Activated gamma-delta T cell (primary cell): ENCODE measurements at regions not wholly inside any gene's neighbourhood (a gene's known extent, or its start where the extent isn't known, plus 50 kb on each side); places are given as distances from the start of the nearest gene placed in this dataset.
"Not testable (repeated sequence)": the region's sequence is repeated elsewhere in the genome, so short reads cannot be mapped to it uniquely, and the experiment has no call there.

Source experiments
- DNase-seq: peaks from one replicate; lab custom pipeline; 2025; lab: John Stamatoyannopoulos, UW

DNA sequence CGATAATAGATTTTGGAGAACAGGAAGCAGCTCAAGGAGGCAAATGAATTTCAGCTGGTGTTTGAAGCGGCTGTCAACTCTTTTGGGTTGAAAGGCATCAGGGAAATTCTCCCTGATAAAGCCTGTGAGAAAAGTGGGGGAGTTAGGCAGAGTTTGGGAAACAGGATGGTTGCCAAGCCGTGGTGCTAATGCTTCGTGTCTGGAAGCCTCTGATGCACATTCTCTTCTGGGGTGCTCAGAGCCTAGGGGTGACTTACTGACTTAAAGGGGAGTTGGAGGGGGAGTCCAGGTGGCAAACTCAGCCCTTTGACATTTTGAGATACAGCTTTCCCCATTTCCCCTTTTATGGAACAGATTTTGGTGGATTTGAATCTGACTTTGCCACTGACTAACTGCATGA, 202.5 kb upstream of the CLINT1 start:
- DNase-seq: no peak

DNA sequence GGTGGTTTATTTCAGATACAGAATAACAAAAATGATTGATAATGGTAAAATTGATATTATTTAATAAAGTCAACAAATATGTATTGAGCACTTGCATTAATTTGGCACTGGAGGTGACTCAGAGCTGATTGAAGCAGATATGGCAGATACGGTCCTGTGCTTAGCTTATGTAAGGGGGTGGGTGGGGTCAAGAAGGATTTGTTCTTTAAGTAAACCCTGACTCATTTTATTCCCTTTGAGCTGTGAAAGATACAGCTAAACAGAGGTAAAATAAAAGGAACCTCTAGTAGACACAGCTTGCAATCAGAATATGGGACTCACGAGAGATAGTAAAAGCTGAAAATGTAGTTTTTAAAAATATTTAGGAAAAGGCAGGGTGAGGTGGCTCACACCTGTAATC, 201.3 kb upstream of the CLINT1 start:
- DNase-seq: no peak

GRCh38 chr5:158058208-158059120, 199.5 kb upstream of the CLINT1 start:
- DNase-seq: no peak

- no peak for DNase-seq
Observed at GRCh38 chr5:158056130-158056825, 197.3 kb upstream of the CLINT1 start.

DNA sequence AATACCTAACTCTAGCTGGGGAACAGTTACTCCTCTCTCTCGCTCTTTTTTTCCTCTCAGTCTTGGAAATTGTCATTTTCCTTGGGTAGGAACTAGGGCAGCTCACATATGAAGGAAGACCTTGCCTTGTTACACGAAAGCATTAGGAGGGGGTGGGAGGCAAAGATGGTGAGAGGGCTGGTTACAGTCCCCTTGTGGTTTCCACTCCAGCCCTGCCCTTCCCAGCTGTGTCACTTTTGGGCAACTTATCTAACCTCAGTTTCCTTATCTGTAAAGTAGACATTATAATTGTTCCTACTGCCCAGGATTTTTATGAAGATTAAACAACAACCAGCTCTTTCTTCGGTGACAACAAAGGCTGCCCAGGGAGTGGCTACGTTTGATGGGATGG, 196.2 kb upstream of the CLINT1 start:
- no peak for DNase-seq

- no peak for DNase-seq
Observed at GRCh38 chr5:158054223-158055110, 195.5 kb upstream of the CLINT1 start.

DNA sequence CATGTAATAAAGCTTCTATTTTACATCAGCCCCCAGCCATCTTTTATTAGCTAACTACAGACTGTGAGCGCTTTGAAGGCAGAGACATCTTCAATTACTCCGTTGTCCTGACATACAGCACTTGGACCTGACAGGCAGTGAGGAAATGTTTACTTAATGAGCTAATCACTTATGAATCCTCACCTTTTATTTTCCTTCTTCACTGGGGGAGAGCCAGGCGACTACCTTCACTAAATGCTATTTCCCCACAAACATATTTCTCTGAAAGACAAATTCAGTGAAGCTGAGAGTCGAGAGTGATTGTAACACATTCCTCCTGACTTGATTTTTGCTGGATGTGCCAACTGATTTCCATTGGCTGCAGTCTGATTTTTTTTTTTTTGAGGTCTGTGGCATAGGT, 192.1 kb upstream of the CLINT1 start:
- DNase-seq: no peak

DNA sequence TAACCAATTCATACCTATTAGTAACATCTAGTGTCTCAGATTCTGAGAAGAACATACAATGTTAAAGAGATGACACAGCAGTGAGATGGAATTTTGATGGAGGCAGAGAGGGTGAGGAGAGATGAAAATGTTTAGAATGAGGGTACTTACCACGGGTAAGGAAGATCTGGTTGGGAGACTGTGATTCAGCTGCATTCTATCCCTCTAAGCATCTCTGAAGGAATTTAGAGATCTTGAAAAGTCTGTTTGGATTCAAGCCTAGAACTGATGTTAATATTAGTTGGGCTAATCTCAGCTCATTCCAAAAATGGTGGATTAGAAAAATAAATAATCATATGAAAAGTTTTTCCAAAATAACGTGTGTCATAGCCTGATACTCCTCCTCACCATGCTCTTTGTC, 191.5 kb upstream of the CLINT1 start:
- no peak for DNase-seq

GRCh38 chr5:158049459-158049858, 190.5 kb upstream of the CLINT1 start:
- no peak for DNase-seq

GRCh38 chr5:158045696-158046095, 186.8 kb upstream of the CLINT1 start:
- no peak for DNase-seq

GRCh38 chr5:158039911-158040347, 181.0 kb upstream of the CLINT1 start:
- no peak for DNase-seq

- no peak for DNase-seq
Observed at GRCh38 chr5:158039441-158039840, 180.5 kb upstream of the CLINT1 start.

DNA sequence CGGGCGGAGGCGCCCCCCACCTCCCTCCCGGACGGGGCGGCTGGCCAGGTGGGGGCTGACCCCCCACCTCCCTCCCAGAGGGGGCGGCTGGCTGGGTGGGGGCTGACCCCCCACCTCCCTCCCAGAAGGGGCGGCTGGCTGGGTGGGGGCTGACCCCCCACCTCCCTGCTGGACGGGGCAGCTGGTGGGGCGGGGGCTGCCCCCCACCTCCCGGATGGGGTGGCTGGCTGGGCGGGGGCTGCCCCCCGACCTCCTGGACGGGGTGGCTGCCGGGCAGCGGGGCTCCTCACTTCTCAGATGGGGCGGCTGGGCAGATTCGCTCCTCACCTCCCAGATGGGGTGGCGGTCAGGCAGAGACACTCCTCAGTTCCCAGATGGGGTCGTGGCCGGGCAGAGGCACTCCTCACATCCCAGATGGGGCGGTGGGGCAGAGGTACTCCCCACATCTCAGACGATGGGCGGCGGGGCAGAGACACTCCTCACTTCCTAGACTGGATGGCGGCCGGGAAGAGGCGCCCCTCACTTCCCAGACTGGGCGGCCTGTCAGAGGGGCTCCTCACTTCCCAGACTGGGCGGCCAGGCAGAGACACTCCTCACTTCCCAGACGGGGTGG, 178.1 kb upstream of the CLINT1 start:
- DNase-seq: peak; percentile 5

DNA sequence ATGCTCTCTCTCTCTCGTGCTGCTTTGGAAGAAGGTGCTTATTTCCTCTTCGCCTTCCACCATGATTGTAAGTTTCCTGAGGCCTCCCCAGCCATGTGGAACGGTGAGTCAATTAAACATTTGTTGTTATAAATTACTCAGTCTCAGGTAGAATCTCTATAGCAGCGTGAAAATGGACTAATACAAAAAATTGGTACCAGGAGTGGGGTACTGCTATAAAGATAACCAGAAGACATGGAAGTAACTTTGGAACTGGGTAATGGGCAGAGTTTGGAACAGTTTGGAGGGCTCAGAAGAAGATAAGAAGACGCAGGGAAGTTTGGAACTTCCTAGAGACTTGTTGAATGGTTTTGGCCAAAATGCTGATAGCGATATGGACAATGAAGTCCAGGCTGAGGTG, 175.6 kb upstream of the CLINT1 start:
- DNase-seq: not testable (repeated sequence)

DNA sequence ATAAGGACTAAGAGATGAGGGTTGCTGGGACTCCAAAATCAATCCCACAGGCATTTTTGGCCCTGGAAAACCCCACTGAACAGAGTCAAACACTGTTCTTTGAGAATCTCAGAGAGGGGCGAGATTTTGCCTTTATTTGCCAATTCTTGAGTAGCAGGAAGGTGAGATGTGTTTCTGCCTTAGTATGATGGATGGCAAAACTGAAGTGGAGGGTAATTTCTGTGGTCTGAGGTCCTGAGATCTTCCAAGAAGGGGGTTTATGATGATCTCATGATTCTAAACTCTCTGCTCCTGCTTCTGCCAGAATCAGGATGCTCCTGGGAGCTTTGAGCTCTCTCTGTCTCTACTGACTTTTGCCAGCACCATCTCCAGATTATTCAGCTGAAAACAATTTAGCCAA, 174.8 kb upstream of the CLINT1 start:
- DNase-seq: no peak

DNA sequence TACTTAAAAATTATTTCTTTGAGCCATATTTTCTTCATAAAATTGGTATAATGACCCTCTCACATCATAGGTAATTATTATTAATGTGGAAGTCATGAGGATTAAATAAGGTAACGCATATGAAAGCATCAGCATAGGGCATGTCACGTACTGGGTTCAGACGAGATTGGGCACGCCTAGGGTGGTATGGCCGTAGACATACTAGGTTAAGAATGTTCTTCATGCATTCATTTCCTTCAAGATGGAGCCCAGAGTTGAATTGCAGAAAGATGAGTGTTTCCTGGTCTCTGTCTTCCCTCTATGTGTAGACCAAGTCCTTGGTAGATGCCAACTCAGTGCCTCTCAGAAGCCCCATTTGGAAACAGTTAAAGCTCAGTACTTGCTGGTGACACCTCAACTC, 174.1 kb upstream of the CLINT1 start:
- DNase-seq: no peak

- DNase-seq: no peak
Observed at GRCh38 chr5:158032246-158032645, 173.3 kb upstream of the CLINT1 start.

DNA sequence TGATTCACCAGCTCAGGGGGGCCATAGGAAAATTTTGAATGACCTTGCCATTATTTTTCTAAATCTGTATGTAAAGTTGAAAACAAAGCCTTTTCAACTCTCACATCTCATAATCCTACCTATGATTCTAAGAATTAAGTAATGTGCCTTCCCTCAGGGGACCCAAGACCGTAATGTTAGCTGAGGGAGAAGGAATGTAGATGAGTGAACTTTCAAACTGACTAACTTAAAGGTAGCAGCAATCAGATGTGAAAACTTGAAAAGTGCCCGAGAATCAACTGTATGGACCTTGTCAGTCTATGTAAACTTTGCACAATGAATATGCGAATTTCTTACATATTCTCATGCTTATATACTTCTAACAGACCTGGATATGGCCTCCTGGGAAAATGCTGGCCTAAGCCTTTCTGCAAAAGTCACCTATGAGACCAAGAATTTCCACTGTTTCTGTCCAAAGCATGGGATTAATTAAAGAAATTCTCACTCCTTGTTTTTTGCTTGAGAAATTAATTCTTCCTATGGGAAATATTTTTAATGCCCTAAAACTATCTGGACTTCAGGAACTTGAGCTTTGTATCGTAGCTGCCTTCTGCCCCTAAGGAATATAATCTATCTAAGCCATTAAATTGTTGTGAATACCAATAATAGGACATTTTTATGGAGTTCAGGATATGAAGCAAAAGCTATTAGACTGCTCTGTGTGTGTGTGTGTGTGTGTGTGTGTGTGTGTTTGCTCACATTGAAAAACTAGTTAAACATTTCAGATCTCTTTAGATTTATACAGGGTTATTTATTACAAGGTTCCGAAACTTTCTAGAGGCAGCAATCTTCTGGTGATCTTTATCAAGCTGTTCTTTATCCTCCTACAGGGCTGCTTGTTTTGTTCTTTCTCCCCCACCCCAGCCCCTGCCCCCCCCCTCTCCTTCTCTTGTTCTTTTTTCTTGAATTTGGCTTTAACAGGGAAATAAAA, 169.1 kb upstream of the CLINT1 start:
- no peak for DNase-seq

DNA sequence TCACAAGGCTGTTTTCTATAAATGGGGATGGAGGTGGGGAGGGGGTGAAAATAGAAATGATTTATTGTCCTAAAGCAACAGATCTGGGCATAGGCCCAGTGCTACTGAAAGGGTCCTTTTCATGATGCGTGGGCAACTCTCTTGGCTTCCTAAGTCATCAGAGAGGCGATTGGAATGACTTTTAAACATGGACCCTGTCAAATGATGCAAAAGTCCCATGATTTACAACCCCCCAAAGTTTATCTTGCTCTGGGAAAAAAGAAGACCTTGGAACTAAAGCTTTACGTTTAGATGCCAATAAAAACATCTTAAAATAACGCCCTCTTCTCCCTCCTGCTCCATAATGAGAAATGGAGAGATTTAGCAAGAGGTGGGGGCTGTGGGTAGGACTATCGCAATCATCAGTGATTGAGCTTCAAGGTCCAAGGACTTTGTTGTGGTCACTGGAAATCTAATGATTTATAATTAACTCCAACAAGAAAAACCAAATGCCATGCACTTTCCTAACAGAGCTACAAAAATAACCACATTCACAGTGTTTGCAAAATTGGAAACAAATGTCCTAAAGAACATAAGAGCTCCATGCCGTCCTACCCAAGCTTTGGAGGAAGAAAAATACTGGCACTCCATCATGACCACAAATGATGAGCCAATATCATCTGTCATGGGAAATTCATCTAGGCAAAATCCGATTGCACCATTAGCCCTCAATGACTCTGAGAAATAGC, 167.5 kb upstream of the CLINT1 start:
- no peak for DNase-seq

DNA sequence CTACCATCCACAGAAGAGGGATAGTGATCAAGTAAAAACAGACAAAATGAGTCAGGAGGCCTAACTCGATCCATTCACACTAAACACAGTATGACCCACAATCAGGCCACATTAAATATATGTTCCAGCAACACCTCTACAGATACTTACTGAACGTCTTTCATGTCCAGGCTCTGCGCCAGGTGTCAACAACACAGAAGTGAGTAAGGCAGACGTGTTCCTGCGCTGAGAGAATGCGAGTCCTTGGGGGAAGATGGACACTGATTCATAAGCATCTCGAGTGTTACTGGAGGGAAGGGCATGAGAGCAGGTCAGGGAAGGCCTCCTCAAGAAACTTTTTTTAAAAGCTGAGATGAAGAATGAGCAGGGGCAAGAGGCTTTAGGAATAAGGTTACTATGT, 164.3 kb upstream of the CLINT1 start:
- no peak for DNase-seq
